H9 (cell line): ENCODE measurements at regions not wholly inside any gene's neighbourhood (a gene's known extent, or its start where the extent isn't known, plus 50 kb on each side); places are given as distances from the start of the nearest gene placed in this dataset.

Experiments
- DNase-seq: peaks from one replicate; pipeline ENCODE4 v3.0.0-alpha.2; 2017
- H2AFZ ChIP-seq: one replicate; pipeline ENCODE4 v1.6.1; 2013; ENCODE audit warnings: mild to moderate bottlenecking, low read length, control low read depth, moderate library complexity
- H2AK5ac ChIP-seq: 2 replicates; pipeline ENCODE4 v1.6.1; 2013; ENCODE audit warnings: low read length, control low read depth, mixed read lengths; ENCODE audit not compliant: insufficient read length
- H2BK120ac ChIP-seq: one replicate; pipeline ENCODE4 v1.6.1; 2013; ENCODE audit warnings: low read depth, mild to moderate bottlenecking, low read length, control low read depth, inconsistent platforms; ENCODE audit not compliant: poor library complexity, severe bottlenecking
- H2BK12ac ChIP-seq: 2 replicates; pipeline ENCODE4 v1.6.1; 2013; ENCODE audit warnings: low read length, control low read depth, mixed read lengths, low read depth; ENCODE audit not compliant: insufficient read length
- H2BK15ac ChIP-seq: 2 replicates; pipeline ENCODE4 v1.6.1; 2013; ENCODE audit warnings: low read depth, low read length, control low read depth
- H2BK20ac ChIP-seq: one replicate; pipeline ENCODE4 v1.6.1; 2013; ENCODE audit warnings: low read depth, mild to moderate bottlenecking, low read length, control low read depth, inconsistent platforms; ENCODE audit not compliant: poor library complexity, severe bottlenecking
- H2BK5ac ChIP-seq: 2 replicates; pipeline ENCODE4 v1.6.1; 2013; ENCODE audit warnings: low read length, control low read depth, mixed read lengths; ENCODE audit not compliant: insufficient read length
- H3K14ac ChIP-seq: 2 replicates; pipeline ENCODE4 v1.6.1; 2013; ENCODE audit warnings: low read length, control low read depth; ENCODE audit not compliant: insufficient read depth
- H3K18ac ChIP-seq: 2 replicates; pipeline ENCODE4 v1.6.1; 2013; ENCODE audit warnings: low read depth, mild to moderate bottlenecking, mixed read lengths, low read length, control low read depth; ENCODE audit not compliant: insufficient read length
- H3K23ac ChIP-seq: 2 replicates; pipeline ENCODE4 v1.6.1; 2013; ENCODE audit warnings: low read length, control low read depth, mixed read lengths, low read depth; ENCODE audit not compliant: insufficient read length
- H3K23me2 ChIP-seq: 2 replicates; pipeline ENCODE4 v1.6.1; 2013; ENCODE audit warnings: low read depth, mild to moderate bottlenecking, mixed read lengths, low read length, control low read depth; ENCODE audit not compliant: insufficient read length, poor library complexity, severe bottlenecking
- H3K27ac ChIP-seq: 2 replicates; pipeline ENCODE4 v1.5.1; 2013; ENCODE audit warnings: low read length, control low read depth, mixed read lengths, low read depth; ENCODE audit not compliant: insufficient read length
- H3K27me3 ChIP-seq: 2 replicates; pipeline ENCODE4 v1.6.1; 2013; ENCODE audit warnings: low read length, control low read depth, inconsistent platforms; ENCODE audit not compliant: insufficient read depth
- H3K4ac ChIP-seq: 2 replicates; pipeline ENCODE4 v1.6.1; 2013; ENCODE audit warnings: low read depth, mild to moderate bottlenecking, control low read depth, inconsistent platforms, low read length, moderate library complexity
- H3K4me1 ChIP-seq: 2 replicates; pipeline ENCODE4 v1.6.1; 2013; ENCODE audit warnings: low read length, control low read depth, inconsistent platforms; ENCODE audit not compliant: insufficient read depth
- H3K4me2 ChIP-seq: 2 replicates; pipeline ENCODE4 v1.6.1; 2013; ENCODE audit warnings: low read length, control low read depth, mixed read lengths; ENCODE audit not compliant: insufficient read length, insufficient read depth
- H3K56ac ChIP-seq: 2 replicates; pipeline ENCODE4 v1.6.1; 2013; ENCODE audit warnings: low read depth, mild to moderate bottlenecking, mixed read lengths, low read length, control low read depth; ENCODE audit not compliant: insufficient read length
- H3K79me1 ChIP-seq: 2 replicates; pipeline ENCODE4 v1.6.1; 2013; ENCODE audit warnings: low read depth, mild to moderate bottlenecking, moderate library complexity, low read length, control low read depth, inconsistent platforms; ENCODE audit not compliant: insufficient read depth, poor library complexity, severe bottlenecking
- H3K79me2 ChIP-seq: 2 replicates; pipeline ENCODE4 v1.6.1; 2013; ENCODE audit warnings: low read length, control low read depth, inconsistent platforms; ENCODE audit not compliant: insufficient read depth
- H3K9ac ChIP-seq: 2 replicates; pipeline ENCODE4 v1.6.1; 2013; ENCODE audit warnings: low read length, control low read depth, mixed read lengths; ENCODE audit not compliant: insufficient read length; ENCODE audit errors: extremely low read depth
- H3K9me3 ChIP-seq: one replicate; pipeline ENCODE4 v1.6.1; 2013; ENCODE audit warnings: low read depth, low read length, inconsistent platforms; ENCODE audit not compliant: control insufficient read depth
- H3T11ph ChIP-seq: one replicate; pipeline ENCODE4 v1.6.1; 2013; ENCODE audit warnings: mild to moderate bottlenecking, low read length, control low read depth, inconsistent platforms
- H4K20me1 ChIP-seq: one replicate; pipeline ENCODE4 v1.6.1; 2013; ENCODE audit not compliant: control insufficient read depth, insufficient read length, insufficient read depth
- H4K5ac ChIP-seq: 2 replicates; pipeline ENCODE4 v1.6.1; 2013; ENCODE audit warnings: low read depth, mild to moderate bottlenecking, mixed read lengths, low read length, control low read depth; ENCODE audit not compliant: insufficient read length
- H4K8ac ChIP-seq: replicated peaks from 2 replicates; pipeline ENCODE4 v1.6.1; 2013; ENCODE audit warnings: low read length, control low read depth, mixed read lengths, low read depth; ENCODE audit not compliant: insufficient read length
- H4K91ac ChIP-seq: 2 replicates; pipeline ENCODE4 v1.6.1; 2013; ENCODE audit warnings: low read depth, mild to moderate bottlenecking, moderate library complexity, mixed read lengths, low read length, control low read depth; ENCODE audit not compliant: insufficient read length
- H3K27ac Mint-ChIP-seq, 3 experiments: 2 replicates in 2 of 3; 3 replicates in 1 of 3; pipeline ENCODE4 v1.8.0; 2020 to 2021; ENCODE audit warnings: mixed read lengths in 3 of 3, mild to moderate bottlenecking in 1 of 3, moderate library complexity in 1 of 3
- H3K27me3 Mint-ChIP-seq: 2 replicates; pipeline ENCODE4 v1.8.0; 2021; ENCODE audit warnings: low read depth, mild to moderate bottlenecking, moderate library complexity, mixed read lengths
- H3K36me3 Mint-ChIP-seq, 3 experiments: 2 replicates in 2 of 3; 3 replicates in 1 of 3; pipeline ENCODE4 v1.8.0; 2020 to 2021; ENCODE audit warnings: low read depth in 3 of 3, mixed read lengths in 3 of 3; ENCODE audit not compliant: insufficient read depth in 1 of 3
- H3K4me1 Mint-ChIP-seq, 2 experiments: 2 replicates each; pipeline ENCODE4 v1.8.0; 2020; ENCODE audit warnings: mixed read lengths in 2 of 2
- H3K4me3 Mint-ChIP-seq, 2 experiments: 2 replicates in 1 of 2; 3 replicates in 1 of 2; pipeline ENCODE4 v1.8.0; 2020 to 2021; ENCODE audit warnings: mild to moderate bottlenecking in 2 of 2, mixed read lengths in 2 of 2, moderate library complexity in 1 of 2
- H3K9me3 Mint-ChIP-seq, 2 experiments: 2 replicates in 1 of 2; 3 replicates in 1 of 2; pipeline ENCODE4 v1.8.0; 2020; ENCODE audit warnings: mild to moderate bottlenecking in 2 of 2, mixed read lengths in 2 of 2, moderate library complexity in 1 of 2
- CTCF ChIP-seq: fragments of 200-600 bp; sonication (generic); conservative IDR thresholded peaks from 3 replicates; pipeline ENCODE4 v1.8.0; 2021; ENCODE audit warnings: antibody characterized with exemption, mild to moderate bottlenecking
- WGBS: extraction: QIAGEN DNeasy Blood & Tissue Kit; methylation state at CpG from one replicate; pipeline ENCODE4 v1.1.7; 2013; ENCODE audit warnings: missing lambda C conversion rate, low lambda C conversion rate, mixed read lengths; ENCODE audit not compliant: insufficient read length; ENCODE audit errors: extremely low coverage; 5-methylcytosine and 5-hydroxymethylcytosine counted together

DNA sequence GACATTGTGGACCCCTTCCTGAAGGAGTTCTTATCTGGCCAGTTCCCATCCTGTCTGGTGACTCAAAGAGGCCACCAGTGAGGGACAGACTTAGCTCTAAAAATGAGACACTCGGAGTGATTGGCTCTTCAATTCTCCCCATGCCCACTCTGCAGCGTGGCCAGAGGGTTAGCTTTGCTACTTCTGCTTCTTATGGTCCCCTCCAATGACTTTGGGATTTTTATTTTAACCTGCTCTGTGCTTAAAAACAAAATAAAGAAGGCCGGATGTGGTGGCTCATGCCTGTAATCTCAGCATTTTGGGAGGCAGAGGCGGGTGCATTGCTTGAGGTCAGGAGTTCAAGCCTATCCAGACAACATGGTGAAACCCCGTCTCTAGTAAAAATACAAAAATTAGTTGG, 573.0 kb upstream of the AUTS2 start:
- no peak overlapping the region for H3K56ac ChIP-seq
- no peak overlapping the region for H2BK15ac ChIP-seq
- H3K27ac ChIP-seq = no peak overlapping the region
- no peak overlapping the region for H3K4me2 ChIP-seq
- no peak overlapping the region for H3K23ac ChIP-seq
- H3K4me1 ChIP-seq = no peaks in the 10 kb centered on the region
- H2BK12ac ChIP-seq = no peak overlapping the region
- H3K79me2 ChIP-seq = no peaks in the 10 kb centered on the region
- no peak overlapping the region for H4K5ac ChIP-seq
- H3K4ac ChIP-seq = no peak overlapping the region
- no peak overlapping the region for H3K18ac ChIP-seq
- no peak overlapping the region for H3K9ac ChIP-seq
- H3T11ph ChIP-seq = no peak overlapping the region
- no peaks in the 10 kb centered on the region for H3K4me1 Mint-ChIP-seq
- H3K14ac ChIP-seq = no peak overlapping the region
- H2AK5ac ChIP-seq = no peak overlapping the region
- H3K27ac Mint-ChIP-seq = no peak overlapping the region; a peak in 1 of 7 replicates
- no peaks in the 10 kb centered on the region for H4K20me1 ChIP-seq
- no peak for TF ChIP-seq CTCF
- no peaks in the 10 kb centered on the region for H3K23me2 ChIP-seq
- no peaks in the 10 kb centered on the region for H3K27me3 ChIP-seq
- H2AFZ ChIP-seq = no peak overlapping the region
- no peak overlapping the region for H4K91ac ChIP-seq
- DNase-seq = no peak
- no peak overlapping the region for H3K4me3 Mint-ChIP-seq
- no peak overlapping the region for H2BK20ac ChIP-seq
- no CpG with 5 or more reads among the region's 5 CpGs for WGBS
- H3K79me1 ChIP-seq = no peaks in the 10 kb centered on the region
- H3K36me3 Mint-ChIP-seq = peaks cover 0 to 4% (median 0%) of the 10 kb centered on the region in 3 experiments; a peak in 4 of 7 replicates
- no peaks in the 10 kb centered on the region for H3K27me3 Mint-ChIP-seq
- H3K9me3 Mint-ChIP-seq = peaks cover 9 to 10% of the 10 kb centered on the region in 2 experiments
- no peak overlapping the region for H4K8ac ChIP-seq
- no peak overlapping the region for H2BK5ac ChIP-seq
- no peaks in the 10 kb centered on the region for H3K9me3 ChIP-seq
- no peak overlapping the region for H2BK120ac ChIP-seq
